Fibroblast of mammary gland (primary cell): ENCODE measurements at regions not wholly inside any gene's neighbourhood (a gene's known extent, or its start where the extent isn't known, plus 50 kb on each side); places are given as distances from the start of the nearest gene placed in this dataset.
A peak's percentile ranks its signal among the peaks of the same experiment; 100 is the strongest.
"Not testable (repeated sequence)": the region's sequence is repeated elsewhere in the genome, so short reads cannot be mapped to it uniquely, and the experiment has no call there.

Experiments used
- DNase-seq: peaks from one replicate; pipeline ENCODE4 v3.0.0-alpha.2; 2010; ENCODE audit warnings: low read depth
- H3K4me3 ChIP-seq: 2 replicates; pipeline ENCODE4 v1.5.1; 2011; ENCODE audit warnings: low read depth, mild to moderate bottlenecking, low read length, moderate library complexity; ENCODE audit not compliant: control insufficient read depth
- CTCF ChIP-seq: conservative IDR thresholded peaks from 2 replicates; pipeline ENCODE4 v1.5.1; 2011; ENCODE audit warnings: low read depth, low read length, inconsistent platforms; ENCODE audit not compliant: control insufficient read depth, insufficient read depth

- no peak overlapping the region for H3K4me3 ChIP-seq
- DNase-seq = peak; percentile 14
- no peak for TF ChIP-seq CTCF
These were observed 105.2 kb upstream of the ZNF648 start for GRCh38 chr1:182166750-182167149.

DNA sequence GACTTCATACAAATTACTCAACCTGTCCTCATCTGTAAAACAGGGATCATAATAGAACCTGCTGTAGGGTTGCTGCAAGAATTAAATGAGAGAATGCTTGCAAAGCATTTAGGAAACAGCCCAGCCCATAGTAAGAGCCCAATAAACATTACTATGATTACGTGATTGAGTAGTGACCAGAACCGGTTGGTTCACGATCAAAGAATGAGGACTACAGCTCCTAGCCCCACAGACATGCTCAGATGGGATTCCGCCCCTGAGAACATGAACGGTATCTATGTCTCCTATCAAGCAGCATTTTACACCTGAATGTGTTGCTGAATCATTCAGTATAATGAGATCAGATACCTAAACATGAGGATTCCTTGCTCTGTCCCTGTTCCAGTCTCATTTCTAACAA is 104.8 kb upstream of the ZNF648 start:
- no peak overlapping the region for H3K4me3 ChIP-seq
- TF ChIP-seq CTCF = no peak
- no peak for DNase-seq

GRCh38 chr1:182164273-182164672 is 102.8 kb upstream of the ZNF648 start:
- no peak overlapping the region for H3K4me3 ChIP-seq
- no peak for TF ChIP-seq CTCF
- DNase-seq = no peak

- peak; percentile 52 for DNase-seq
- no peak overlapping the region for H3K4me3 ChIP-seq
- no peak for TF ChIP-seq CTCF
These were observed 102.3 kb upstream of the ZNF648 start for GRCh38 chr1:182163821-182164223.

- no peak for DNase-seq
- no peak for TF ChIP-seq CTCF
- no peak overlapping the region for H3K4me3 ChIP-seq
These were observed 97.9 kb upstream of the ZNF648 start for GRCh38 chr1:182159443-182159842.

DNA sequence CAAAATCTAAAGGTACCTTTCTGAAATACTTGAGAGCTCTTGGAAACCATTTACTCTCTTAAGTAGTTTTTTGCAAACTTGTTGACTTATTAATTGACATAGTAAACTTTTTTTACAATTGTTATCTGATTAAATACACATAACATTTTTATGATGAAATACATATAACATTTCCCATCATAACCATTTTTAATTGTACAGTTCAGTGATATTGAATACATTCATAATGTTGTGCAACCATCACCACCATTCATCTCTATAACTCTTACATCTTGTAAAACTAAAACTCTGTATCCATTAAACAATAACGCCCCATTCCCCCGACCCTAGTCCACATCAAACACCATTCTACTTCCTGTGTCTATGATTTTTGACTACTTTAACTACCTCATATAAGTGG is 95.7 kb upstream of the ZNF648 start:
- DNase-seq = no peak
- TF ChIP-seq CTCF = no peak
- no peak overlapping the region for H3K4me3 ChIP-seq

DNA sequence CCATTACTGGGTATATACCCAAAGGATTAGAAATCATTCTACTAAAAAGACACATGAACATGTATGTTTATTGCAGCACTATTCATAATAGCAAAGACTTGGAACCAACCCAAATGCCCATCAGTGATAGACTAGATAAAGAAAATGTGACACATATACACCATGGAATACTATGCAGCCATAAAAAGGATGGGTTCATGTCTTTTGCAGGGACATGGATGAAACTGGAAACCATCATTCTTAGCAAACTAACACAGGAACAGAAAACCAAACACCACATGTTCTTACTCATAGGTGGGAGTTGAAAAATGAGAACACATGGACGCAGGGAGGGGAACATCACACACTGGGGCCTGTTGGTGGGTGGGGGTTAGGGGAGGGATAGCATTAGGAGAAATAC is 92.9 kb upstream of the ZNF648 start:
- DNase-seq, H3K4me3 ChIP-seq: not testable (repeated sequence)
